DMS153 (cell line): ENCODE measurements at regions not wholly inside any gene's neighbourhood (a gene's known extent, or its start where the extent isn't known, plus 50 kb on each side); places are given as distances from the start of the nearest gene placed in this dataset.

Source experiments
- DNase-seq: peaks from one replicate; lab custom pipeline; 2025; lab: John Stamatoyannopoulos, UW

- DNase-seq: no peak
Measured at GRCh38 chr20:12886618-12887363, 122.0 kb upstream of the SPTLC3 start.

- DNase-seq: no peak
Measured at GRCh38 chr20:12891643-12892042, 117.1 kb upstream of the SPTLC3 start.

DNA sequence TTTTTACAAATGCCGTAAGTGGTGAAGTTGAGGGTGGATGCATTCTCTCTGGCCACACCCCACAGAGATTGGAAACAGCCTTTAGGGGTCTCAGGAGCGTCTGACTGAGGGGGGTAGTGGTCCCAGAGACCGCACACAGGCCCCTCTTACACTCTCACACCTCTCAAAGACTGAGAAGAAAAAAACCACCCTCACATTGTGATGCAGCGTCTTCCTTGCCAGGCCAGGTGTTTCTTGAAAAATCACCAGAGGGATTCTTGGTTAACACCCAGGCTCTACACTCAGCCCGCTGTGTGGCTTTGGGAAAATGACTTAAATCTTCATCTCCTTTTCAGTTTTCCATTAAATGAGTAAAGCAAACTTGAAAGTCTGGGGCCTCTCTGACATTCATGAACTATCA is 115.8 kb upstream of the SPTLC3 start:
- no peak for DNase-seq

DNA sequence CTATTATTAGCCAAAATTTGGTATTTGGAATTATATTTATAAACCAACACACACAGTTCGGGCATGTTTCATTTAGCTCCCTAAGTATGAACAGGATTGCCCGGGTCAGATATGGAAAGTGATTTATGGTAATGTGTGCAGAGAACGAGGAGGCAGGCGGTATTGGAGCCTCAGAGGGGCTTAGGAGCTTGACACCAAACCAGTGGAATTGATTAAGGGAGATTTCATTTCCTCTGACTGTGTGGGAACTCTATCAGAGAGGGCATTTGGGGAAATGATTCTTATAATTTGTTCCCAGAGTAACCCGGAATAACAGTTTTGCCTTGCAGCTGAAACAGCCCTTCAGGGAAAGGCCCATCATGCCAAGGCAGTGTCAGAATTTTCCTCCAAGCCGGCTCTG is 115.1 kb upstream of the SPTLC3 start:
- DNase-seq: no peak

GRCh38 chr20:12894089-12894488 is 114.7 kb upstream of the SPTLC3 start:
- DNase-seq: no peak

- no peak for DNase-seq
Measured at GRCh38 chr20:12896180-12896579, 112.6 kb upstream of the SPTLC3 start.

DNA sequence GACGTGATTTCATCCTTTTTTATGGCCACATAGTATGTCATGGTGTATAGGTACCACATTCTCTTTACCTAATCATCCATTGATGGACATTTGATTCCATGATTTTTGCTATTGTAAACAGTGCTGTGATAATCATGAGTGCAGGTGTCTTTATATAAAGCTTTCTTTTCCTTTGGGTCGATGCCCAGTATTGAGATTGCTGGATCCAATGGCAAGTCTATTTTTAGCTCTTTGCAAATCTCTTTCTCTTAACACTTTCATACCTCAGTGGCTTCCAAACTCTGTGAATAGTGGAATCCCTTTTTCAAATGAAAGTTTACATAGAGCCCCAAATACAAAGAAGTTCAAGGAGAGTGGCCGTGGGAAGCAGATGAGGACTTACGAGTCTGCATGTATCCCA is 105.8 kb upstream of the SPTLC3 start:
- DNase-seq: peak; percentile 54

DNA sequence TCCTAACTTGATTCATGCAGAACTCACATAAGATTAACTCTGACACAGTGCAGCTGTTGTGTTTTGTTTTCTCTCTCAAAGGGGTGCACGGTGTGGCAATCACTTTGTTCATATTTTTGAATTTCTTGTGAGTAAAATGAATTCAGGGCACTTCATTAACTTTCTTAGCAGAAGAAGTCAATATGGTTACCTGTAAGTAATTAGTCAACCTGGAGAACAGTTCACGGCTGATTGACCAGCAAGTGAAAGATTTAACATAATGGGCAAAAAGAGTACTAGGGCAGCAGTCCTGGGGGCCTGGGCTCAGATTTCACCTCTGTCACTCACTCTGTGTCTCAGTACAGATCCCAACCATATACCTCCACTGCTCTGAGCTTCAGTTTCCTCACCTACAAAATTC is 102.4 kb upstream of the SPTLC3 start:
- no peak for DNase-seq

DNA sequence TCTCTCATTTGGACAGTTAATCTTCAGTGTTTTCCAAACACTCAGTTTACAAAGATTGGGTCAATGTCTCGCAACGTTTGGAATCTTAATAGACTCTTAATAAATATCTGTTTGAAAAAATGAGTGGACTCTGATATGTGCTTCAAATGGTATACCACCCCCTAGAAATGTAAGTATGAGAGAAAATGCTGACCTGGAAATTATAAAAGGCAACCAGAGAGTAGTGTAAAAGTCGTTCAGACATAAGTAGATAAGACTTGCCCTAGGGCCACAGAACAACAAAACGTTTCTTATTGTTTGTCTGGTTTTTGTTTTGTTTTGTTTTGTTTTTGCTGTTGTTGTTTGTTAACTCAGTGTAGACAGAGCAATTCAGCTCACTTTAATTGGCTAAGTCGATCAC is 97.4 kb upstream of the SPTLC3 start:
- no peak for DNase-seq

GRCh38 chr20:12913781-12914443 is 94.9 kb upstream of the SPTLC3 start:
- DNase-seq: no peak

GRCh38 chr20:12914804-12915203 is 94.0 kb upstream of the SPTLC3 start:
- DNase-seq: peak; percentile 65

DNA sequence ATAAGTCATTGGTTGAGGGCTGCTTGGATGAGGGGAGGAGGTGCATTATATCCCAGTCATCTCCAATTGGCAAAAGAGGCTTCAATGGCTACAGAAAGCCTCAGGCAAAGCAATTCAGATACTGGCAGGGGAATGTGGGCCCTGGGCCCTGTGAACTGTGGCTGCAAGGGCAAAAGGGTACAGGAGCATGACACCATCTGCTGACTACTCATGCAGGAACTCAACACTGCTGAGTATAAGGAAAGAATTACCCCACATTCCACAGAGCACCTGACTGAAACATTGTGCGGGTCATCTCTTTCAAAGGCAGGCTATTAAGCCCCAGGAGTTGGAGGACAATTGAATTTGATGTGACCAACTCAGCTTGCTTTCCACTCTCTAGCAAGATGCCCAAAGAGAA is 92.1 kb upstream of the SPTLC3 start:
- DNase-seq: no peak

GRCh38 chr20:12924126-12924525 is 84.6 kb upstream of the SPTLC3 start:
- no peak for DNase-seq

- DNase-seq: peak; percentile 74
Measured at GRCh38 chr20:12925210-12925755, 83.5 kb upstream of the SPTLC3 start.

DNA sequence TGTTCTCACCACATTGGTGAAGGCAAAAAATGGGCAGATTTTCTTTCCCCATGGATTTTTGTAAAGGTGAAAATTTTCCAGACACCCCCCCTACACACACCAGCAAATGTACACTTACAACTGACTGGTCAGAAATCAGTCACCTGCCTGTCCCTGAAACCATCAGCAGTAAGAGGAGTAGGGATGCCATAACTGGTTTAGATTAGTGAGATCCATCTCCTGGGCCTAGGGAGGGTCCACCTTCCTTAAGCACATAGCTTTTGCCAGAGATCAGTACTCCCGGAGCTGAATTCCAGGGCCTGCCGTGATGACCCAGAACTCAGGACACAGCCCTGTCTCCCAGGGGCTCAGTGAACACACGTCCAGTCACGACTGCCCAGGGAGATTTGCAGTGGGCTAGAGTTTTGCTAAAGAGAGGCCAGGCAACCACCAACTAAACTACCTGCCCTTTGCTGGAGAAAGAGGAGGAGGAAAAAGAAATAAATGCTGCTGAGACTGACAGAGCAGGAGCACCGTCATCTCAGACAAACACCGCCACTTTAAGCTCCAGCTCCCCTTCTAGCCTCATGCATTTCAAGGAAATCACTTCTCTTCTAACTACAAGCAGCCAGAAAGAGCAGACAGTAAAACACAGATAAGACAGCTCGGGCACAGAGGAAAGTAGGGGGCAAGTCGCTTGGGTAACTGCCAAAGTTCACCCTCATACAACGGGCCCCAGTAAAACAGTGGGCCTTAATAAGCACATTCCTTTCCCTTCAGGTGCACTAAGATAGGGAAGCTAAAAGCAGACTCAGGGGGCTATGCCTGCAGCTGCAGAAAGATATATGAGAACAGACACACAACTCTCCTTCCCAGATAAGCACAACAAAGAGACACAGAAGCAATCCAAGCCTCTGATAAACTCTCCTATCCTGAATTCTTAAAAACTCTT is 82.6 kb upstream of the SPTLC3 start:
- no peak for DNase-seq

GRCh38 chr20:12927489-12927888 is 81.3 kb upstream of the SPTLC3 start:
- no peak for DNase-seq

- no peak for DNase-seq
Measured at GRCh38 chr20:12928358-12928754, 80.4 kb upstream of the SPTLC3 start.

- DNase-seq: no peak
Measured at GRCh38 chr20:12928755-12929401, 79.9 kb upstream of the SPTLC3 start.

DNA sequence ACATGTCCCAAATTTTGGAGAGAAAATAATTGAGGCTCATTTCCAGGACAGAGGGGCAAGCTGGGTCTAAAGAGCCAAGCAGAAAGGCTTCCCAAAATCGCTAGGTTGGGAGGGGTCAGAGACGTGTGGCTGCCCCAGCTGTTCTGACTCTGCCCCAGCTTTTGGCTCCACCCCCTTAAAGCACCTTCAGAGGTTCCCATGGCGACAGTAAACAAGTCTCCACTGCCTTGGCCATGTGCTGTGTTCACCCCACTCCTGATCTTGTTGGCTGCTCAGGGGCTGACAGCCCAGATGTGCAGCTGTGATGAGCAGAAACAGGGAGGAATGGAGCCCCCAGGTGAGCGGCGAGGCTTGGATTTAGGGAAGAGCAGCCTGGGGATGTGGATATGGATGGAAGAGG is 72.8 kb upstream of the SPTLC3 start:
- no peak for DNase-seq

DNA sequence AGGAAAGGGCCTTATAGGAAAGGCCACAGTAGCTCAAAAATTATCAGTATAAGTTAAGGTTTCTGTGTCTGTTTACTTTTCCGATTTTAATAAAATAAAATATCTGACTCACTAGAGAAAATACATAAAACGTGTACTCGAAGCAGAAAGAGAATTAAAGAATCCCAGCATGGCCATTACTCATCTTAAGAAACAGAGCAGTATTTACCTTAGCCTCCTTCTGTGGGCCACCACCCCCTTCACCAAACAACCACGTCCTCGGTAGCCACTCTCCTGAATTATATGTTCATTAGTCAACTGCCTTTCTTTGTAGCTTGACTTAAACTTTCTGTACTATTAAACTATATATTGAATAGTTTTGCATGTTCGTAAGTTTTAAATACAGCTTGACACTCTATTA is 72.2 kb upstream of the SPTLC3 start:
- no peak for DNase-seq

GRCh38 chr20:12941025-12941424 is 67.7 kb upstream of the SPTLC3 start:
- DNase-seq: no peak

- DNase-seq: no peak
Measured at GRCh38 chr20:12942123-12942522, 66.6 kb upstream of the SPTLC3 start.
